Upper lobe of right lung (tissue), 1 donor: ENCODE measurements at regions not wholly inside any gene's neighbourhood (a gene's known extent, or its start where the extent isn't known, plus 50 kb on each side); places are given as distances from the start of the nearest gene placed in this dataset.

Source experiments
- ATAC-seq: fragments of 200-7000 bp; cut with Tn5 transposase; one replicate; pipeline ENCODE4 v1.9.1; 2020; ENCODE audit warnings: mild to moderate bottlenecking, moderate library complexity
- DNase-seq: peaks from one replicate; pipeline ENCODE4 v3.0.0-alpha.2; 2020
- H3K27ac ChIP-seq: fragments of 200-600 bp; one replicate; pipeline ENCODE4 v1.8.0; 2022
- H3K27me3 ChIP-seq: fragments of 200-600 bp; one replicate; pipeline ENCODE4 v1.8.0; 2022; ENCODE audit warnings: mild to moderate bottlenecking
- H3K36me3 ChIP-seq: fragments of 200-600 bp; one replicate; pipeline ENCODE4 v1.8.0; 2022
- H3K4me1 ChIP-seq: fragments of 200-600 bp; one replicate; pipeline ENCODE4 v1.8.0; 2022
- H3K4me3 ChIP-seq: fragments of 200-600 bp; one replicate; pipeline ENCODE4 v1.8.0; 2022; ENCODE audit warnings: mild to moderate bottlenecking
- H3K9me3 ChIP-seq: fragments of 200-600 bp; one replicate; pipeline ENCODE4 v1.8.0; 2022
- CTCF ChIP-seq: fragments of 200-600 bp; IDR thresholded peaks from one replicate; pipeline ENCODE4 v1.8.0; 2022; ENCODE audit warnings: antibody characterized with exemption
- intact Hi-C: fragments of 100-400 bp; cut with DNase I; formaldehyde crosslinking; loops from one replicate; pipeline ENCODE4 v1.11.0; 2022
- donor health status: DM: no; HTN: yes; CAD: no; lungs with severe emphysema.

- no peaks in the 10 kb centered on the region for H3K9me3 ChIP-seq
- no peaks in the 10 kb centered on the region for H3K36me3 ChIP-seq
- H3K4me1 ChIP-seq = no peaks in the 10 kb centered on the region
- H3K27me3 ChIP-seq = no peaks in the 10 kb centered on the region
- ATAC-seq (peak; percentile 94), DNase-seq (peak; percentile 71)
- H3K27ac ChIP-seq = no peak overlapping the region
- no peak for TF ChIP-seq CTCF
- H3K4me3 ChIP-seq = no peak overlapping the region
- intact Hi-C loops = no loop called here
These were observed 123.6 kb upstream of the TET2 start for GRCh38 chr4:105022811-105023667.

- Histone ChIP-seq H3K27me3 (no peaks in the 10 kb centered on the region), H3K4me1 (no peaks in the 10 kb centered on the region), H3K9me3 (no peaks in the 10 kb centered on the region), H3K4me3 (no peak overlapping the region), H3K36me3 (no peaks in the 10 kb centered on the region), H3K27ac (no peak overlapping the region)
- intact Hi-C loops = no loop called here
- TF ChIP-seq CTCF = no peak
- ATAC-seq (no peak), DNase-seq (no peak)
These were observed 123.0 kb upstream of the TET2 start for GRCh38 chr4:105023668-105024055.

GRCh38 chr4:105025263-105026017 lies 121.2 kb upstream of the TET2 start:
- Histone ChIP-seq H3K4me3 (no peak overlapping the region), H3K27ac (no peak overlapping the region)

GRCh38 chr4:105036991-105037390 lies 109.7 kb upstream of the TET2 start:
- H3K4me1 ChIP-seq = no peaks in the 10 kb centered on the region
- H3K27me3 ChIP-seq = no peaks in the 10 kb centered on the region
- intact Hi-C loops = no loop called here
- ATAC-seq (no peak), DNase-seq (no peak)
- H3K27ac ChIP-seq = no peak overlapping the region
- no peak overlapping the region for H3K4me3 ChIP-seq
- H3K36me3 ChIP-seq = no peaks in the 10 kb centered on the region
- H3K9me3 ChIP-seq = peaks cover under 1% of the 10 kb centered on the region
- TF ChIP-seq CTCF = no peak

More at GRCh38 chr4:105025263-105026017, 121.2 kb upstream of the TET2 start:
- Histone ChIP-seq H3K4me1 (no peaks in the 10 kb centered on the region), H3K9me3 (no peaks in the 10 kb centered on the region), H3K27me3 (no peaks in the 10 kb centered on the region), H3K36me3 (no peaks in the 10 kb centered on the region)
- no peak for TF ChIP-seq CTCF
- intact Hi-C loops = no loop called here
- no peak for DNase-seq
- ATAC-seq = no peak

GRCh38 chr4:105042451-105042850 lies 104.2 kb upstream of the TET2 start:
- Histone ChIP-seq H3K36me3 (no peaks in the 10 kb centered on the region), H3K9me3 (peaks cover 6% of the 10 kb centered on the region), H3K27me3 (no peaks in the 10 kb centered on the region), H3K4me3 (no peak overlapping the region), H3K27ac (no peak overlapping the region), H3K4me1 (no peaks in the 10 kb centered on the region)
- ATAC-seq = no peak
- intact Hi-C loops = no loop called here
- DNase-seq = no peak
- no peak for TF ChIP-seq CTCF
